Retinal pigment epithelial cell (primary cell): ENCODE measurements at regions not wholly inside any gene's neighbourhood (a gene's known extent, or its start where the extent isn't known, plus 50 kb on each side); places are given as distances from the start of the nearest gene placed in this dataset.

Experiments used
- DNase-seq: peaks from one replicate; pipeline ENCODE4 v3.0.0-alpha.2; 2010; ENCODE audit warnings: low read depth
- H3K4me3 ChIP-seq: 2 replicates; pipeline ENCODE4 v1.5.1; 2011; ENCODE audit warnings: mild to moderate bottlenecking, low read length, control low read depth, moderate library complexity
- TF ChIP-seq, protein P1 (sequence below): conservative IDR thresholded peaks from 2 replicates; pipeline ENCODE4 v1.5.1; 2011; ENCODE audit warnings: low read depth, low read length, control low read depth, inconsistent platforms

- TF ChIP-seq, protein P1, sequence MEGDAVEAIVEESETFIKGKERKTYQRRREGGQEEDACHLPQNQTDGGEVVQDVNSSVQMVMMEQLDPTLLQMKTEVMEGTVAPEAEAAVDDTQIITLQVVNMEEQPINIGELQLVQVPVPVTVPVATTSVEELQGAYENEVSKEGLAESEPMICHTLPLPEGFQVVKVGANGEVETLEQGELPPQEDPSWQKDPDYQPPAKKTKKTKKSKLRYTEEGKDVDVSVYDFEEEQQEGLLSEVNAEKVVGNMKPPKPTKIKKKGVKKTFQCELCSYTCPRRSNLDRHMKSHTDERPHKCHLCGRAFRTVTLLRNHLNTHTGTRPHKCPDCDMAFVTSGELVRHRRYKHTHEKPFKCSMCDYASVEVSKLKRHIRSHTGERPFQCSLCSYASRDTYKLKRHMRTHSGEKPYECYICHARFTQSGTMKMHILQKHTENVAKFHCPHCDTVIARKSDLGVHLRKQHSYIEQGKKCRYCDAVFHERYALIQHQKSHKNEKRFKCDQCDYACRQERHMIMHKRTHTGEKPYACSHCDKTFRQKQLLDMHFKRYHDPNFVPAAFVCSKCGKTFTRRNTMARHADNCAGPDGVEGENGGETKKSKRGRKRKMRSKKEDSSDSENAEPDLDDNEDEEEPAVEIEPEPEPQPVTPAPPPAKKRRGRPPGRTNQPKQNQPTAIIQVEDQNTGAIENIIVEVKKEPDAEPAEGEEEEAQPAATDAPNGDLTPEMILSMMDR, result no peak
- no peak overlapping the region for H3K4me3 ChIP-seq
- no peak for DNase-seq
Measured at GRCh38 chr1:212526111-212526491, 82.5 kb upstream of the ATF3 start.

- TF ChIP-seq, protein P1, result no peak
- H3K4me3 ChIP-seq, result no peak overlapping the region
- DNase-seq, result no peak
Measured at GRCh38 chr1:212528501-212528900, 80.1 kb upstream of the ATF3 start.

DNA sequence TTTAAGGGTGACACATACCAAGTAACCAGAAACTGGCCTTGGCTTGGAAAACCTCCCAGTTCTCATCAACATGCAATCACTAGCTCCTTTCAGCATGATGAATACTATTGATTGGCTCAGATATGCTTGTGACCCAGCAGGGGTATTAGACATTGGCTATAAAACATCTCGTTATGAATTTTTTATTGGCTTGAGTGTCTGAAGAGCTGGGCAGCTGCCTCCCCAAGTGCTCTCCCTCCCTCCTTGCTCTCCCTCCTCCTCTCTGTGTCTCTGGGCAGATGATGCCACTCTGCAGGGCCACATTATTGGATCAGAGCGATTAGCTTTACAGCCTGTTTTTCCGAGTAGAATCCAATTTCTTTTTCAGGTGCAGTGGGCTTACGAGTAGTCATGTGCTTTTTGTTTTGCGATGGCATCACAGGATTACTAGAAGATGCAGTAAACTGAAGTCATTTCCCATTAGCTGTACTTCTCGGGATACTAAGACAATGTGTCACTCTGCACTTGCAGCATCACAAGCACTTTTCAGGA, 79.3 kb upstream of the ATF3 start:
- no peak for DNase-seq
- no peak overlapping the region for H3K4me3 ChIP-seq
- TF ChIP-seq, protein P1, result no peak

GRCh38 chr1:212531267-212531666, 77.3 kb upstream of the ATF3 start:
- DNase-seq, result no peak
- TF ChIP-seq, protein P1, result no peak
- H3K4me3 ChIP-seq, result no peak overlapping the region

- TF ChIP-seq, protein P1, result no peak
- DNase-seq, result no peak
- no peak overlapping the region for H3K4me3 ChIP-seq
Measured at GRCh38 chr1:212531796-212532195, 76.8 kb upstream of the ATF3 start.

- H3K4me3 ChIP-seq, result no peak overlapping the region
- DNase-seq, result no peak
- TF ChIP-seq, protein P1, result no peak
Measured at GRCh38 chr1:212532469-212533147, 76.0 kb upstream of the ATF3 start.

- DNase-seq, result no peak
- TF ChIP-seq, protein P1, result no peak
- no peak overlapping the region for H3K4me3 ChIP-seq
Measured at GRCh38 chr1:212533148-212533517, 75.4 kb upstream of the ATF3 start.
